Gastrocnemius medialis (tissue), 4 donors: ENCODE measurements at regions not wholly inside any gene's neighbourhood (a gene's known extent, or its start where the extent isn't known, plus 50 kb on each side); places are given as distances from the start of the nearest gene placed in this dataset.

Experiments used
- CTCF ChIP-seq, 5 experiments: fragments of 450-650 bp in 3 of 5; fragments of 200-600 bp in 2 of 5; sonication (generic) in 2 of 5; IDR thresholded peaks in 4 of 5; conservative IDR thresholded peaks in 1 of 5; 1 replicate in 4 of 5; 2 replicates in 1 of 5; pipeline ENCODE4 v1.5.1; 2016 to 2019; ENCODE audit warnings: antibody characterized with exemption in 5 of 5, mild to moderate bottlenecking in 3 of 5, moderate library complexity in 3 of 5
- POLR2A ChIP-seq, 2 donors: fragments of 450-650 bp; IDR thresholded peaks; one replicate each; pipeline ENCODE4 v1.6.1; 2017; ENCODE audit warnings: antibody characterized with exemption in 2 of 2, mild to moderate bottlenecking in 2 of 2, moderate library complexity in 2 of 2

- TF ChIP-seq CTCF (IDR thresholded peaks at IDR 0.05 in 4 of 5, conservative IDR thresholded peaks at IDR 0.05 in 1 of 5) (no peak), POLR2A (IDR thresholded peaks at IDR 0.05) (no peak)
Measured at GRCh38 chr9:118478752-118479151, 774.5 kb downstream of the TLR4 start.
